Uterus (tissue), 2 donors: ENCODE measurements at regions not wholly inside any gene's neighbourhood (a gene's known extent, or its start where the extent isn't known, plus 50 kb on each side); places are given as distances from the start of the nearest gene placed in this dataset.

Source experiments
- POLR2A ChIP-seq, 2 donors: fragments of 450-650 bp; IDR thresholded peaks; one replicate each; pipeline ENCODE4 v1.6.1; 2016; ENCODE audit warnings: antibody characterized with exemption in 2 of 2, mild to moderate bottlenecking in 1 of 2, moderate library complexity in 1 of 2
- TF ChIP-seq, protein P1 (sequence below), 4 experiments: fragments of 200-600 bp in 2 of 4; fragments of 450-650 bp in 2 of 4; sonication (generic) in 2 of 4; IDR thresholded peaks; one replicate each; pipeline ENCODE4 v1.5.1; 2016 to 2019; ENCODE audit warnings: antibody characterized with exemption in 4 of 4, mild to moderate bottlenecking in 2 of 4, moderate library complexity in 1 of 4

DNA sequence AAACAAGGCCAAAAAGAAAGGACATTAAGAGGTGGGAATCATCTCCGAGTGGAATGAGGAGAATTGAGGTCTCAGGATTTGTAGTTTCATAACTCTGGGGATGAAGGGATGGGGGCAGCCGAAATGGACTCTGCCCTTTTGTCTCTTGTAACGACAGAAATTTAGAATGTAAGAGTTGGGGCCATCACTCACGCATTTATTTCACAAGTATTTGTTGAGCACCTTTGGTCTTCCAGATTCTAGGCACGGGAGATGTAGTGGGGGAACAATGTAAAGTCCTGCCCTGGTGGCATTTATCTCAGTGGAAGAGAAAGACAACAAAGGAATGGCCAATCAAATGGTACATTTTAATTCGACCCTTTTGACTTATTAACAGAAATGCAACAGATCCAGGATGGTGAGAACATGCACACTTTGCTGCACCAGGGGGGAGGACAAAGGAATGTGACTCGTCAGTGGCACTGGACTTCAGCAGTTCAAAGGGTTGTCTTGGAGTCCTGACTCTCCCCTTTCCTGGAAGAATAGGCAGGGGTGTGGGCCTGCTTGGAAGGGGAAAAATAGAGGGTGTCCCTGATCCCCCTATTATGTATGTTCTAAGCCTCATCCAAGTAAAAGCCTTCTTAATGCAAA lies 102.0 kb downstream of the TMEM30B start:
- TF ChIP-seq, protein P1, sequence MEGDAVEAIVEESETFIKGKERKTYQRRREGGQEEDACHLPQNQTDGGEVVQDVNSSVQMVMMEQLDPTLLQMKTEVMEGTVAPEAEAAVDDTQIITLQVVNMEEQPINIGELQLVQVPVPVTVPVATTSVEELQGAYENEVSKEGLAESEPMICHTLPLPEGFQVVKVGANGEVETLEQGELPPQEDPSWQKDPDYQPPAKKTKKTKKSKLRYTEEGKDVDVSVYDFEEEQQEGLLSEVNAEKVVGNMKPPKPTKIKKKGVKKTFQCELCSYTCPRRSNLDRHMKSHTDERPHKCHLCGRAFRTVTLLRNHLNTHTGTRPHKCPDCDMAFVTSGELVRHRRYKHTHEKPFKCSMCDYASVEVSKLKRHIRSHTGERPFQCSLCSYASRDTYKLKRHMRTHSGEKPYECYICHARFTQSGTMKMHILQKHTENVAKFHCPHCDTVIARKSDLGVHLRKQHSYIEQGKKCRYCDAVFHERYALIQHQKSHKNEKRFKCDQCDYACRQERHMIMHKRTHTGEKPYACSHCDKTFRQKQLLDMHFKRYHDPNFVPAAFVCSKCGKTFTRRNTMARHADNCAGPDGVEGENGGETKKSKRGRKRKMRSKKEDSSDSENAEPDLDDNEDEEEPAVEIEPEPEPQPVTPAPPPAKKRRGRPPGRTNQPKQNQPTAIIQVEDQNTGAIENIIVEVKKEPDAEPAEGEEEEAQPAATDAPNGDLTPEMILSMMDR (IDR thresholded peaks at IDR 0.05), result no peak
- no peak for TF ChIP-seq POLR2A (IDR thresholded peaks at IDR 0.05)
